GM19239 (cell line): ENCODE measurements at regions not wholly inside any gene's neighbourhood (a gene's known extent, or its start where the extent isn't known, plus 50 kb on each side); places are given as distances from the start of the nearest gene placed in this dataset.
"Not testable (repeated sequence)": the region's sequence is repeated elsewhere in the genome, so short reads cannot be mapped to it uniquely, and the experiment has no call there.

Source experiments
- DNase-seq: peaks from one replicate; pipeline ENCODE4 v3.0.0; 2011; ENCODE audit warnings: low spot score; ENCODE audit not compliant: insufficient read length
- FAIRE-seq: peaks from 2 replicates; lab custom pipeline; 2011; peaks lifted over from hg19 to GRCh38; lab: Jason Lieb, UNC

GRCh38 chr15:20048189-20048588 is 493.4 kb downstream of the GOLGA6L6 start:
- DNase-seq, FAIRE-seq: not testable (repeated sequence)

GRCh38 chr15:20045165-20045564 is 496.4 kb downstream of the GOLGA6L6 start:
- not testable (repeated sequence) for FAIRE-seq, DNase-seq

DNA sequence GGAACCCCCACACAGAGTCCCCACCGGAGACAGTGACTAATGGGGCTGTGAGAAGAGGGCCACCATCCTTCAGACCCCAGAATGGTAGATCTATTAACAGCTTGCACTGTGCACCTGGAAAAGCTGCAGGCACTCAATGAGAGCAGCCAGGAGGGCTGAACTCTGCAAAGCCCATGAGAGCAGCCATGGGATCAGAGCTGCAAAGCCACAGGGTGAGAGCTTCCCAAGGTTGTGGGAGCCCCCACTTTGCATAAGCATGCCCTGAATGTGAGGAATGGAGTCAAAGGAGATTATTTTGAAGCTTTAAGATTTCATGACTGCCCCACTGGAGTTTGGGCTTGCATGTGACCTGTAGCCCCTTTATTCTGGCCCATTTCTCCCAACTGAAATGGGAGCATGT is 500.9 kb downstream of the GOLGA6L6 start:
- FAIRE-seq, DNase-seq: not testable (repeated sequence)

DNA sequence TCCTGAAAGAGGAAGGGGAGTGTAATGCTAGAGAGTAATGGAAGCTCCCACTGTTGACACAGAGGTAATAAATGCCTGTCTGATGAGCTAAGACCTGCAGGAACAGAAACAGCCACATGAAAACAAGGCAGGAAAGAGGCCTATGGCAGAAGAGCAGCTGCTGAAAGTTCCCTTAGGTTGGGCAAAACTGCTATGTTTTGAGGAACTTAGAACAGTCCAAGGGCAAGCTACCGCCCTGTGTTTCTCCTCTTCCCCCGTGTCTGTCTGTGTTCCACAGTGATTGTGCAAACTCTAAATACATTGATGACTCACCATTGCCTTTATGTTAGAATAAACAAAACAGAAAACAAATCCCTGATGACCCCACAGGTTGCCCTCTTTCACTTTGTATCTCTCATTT is 516.6 kb downstream of the GOLGA6L6 start:
- FAIRE-seq, DNase-seq: not testable (repeated sequence)

DNA sequence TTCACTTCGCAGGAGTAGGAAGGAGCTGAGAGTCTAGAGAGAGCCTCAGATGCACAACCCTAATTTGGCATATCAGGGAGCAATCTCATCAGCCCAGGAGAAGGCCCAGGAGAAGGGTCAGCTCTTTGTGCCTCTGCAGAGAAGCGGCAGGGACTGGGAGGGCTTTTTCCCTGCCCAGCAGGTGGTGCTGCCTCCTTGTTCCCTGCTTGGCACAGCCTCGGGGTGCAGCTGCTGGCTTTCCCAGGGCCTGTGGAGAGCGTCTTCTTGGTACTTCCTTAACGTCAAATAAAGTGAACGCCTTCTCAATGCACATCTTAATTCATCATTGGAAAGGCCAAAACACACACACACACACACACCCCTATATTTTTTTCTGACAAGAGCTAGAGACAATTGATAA is 519.3 kb downstream of the GOLGA6L6 start:
- FAIRE-seq, DNase-seq: not testable (repeated sequence)

GRCh38 chr15:20021351-20021750 is 520.2 kb downstream of the GOLGA6L6 start:
- FAIRE-seq, DNase-seq: not testable (repeated sequence)

GRCh38 chr15:20020588-20020987 is 521.0 kb downstream of the GOLGA6L6 start:
- DNase-seq, FAIRE-seq: not testable (repeated sequence)

GRCh38 chr15:20019758-20020157 is 521.8 kb downstream of the GOLGA6L6 start:
- not testable (repeated sequence) for DNase-seq, FAIRE-seq

- not testable (repeated sequence) for DNase-seq, FAIRE-seq
Observed at GRCh38 chr15:20017581-20017980, 524.0 kb downstream of the GOLGA6L6 start.

GRCh38 chr15:20016941-20017340 is 524.7 kb downstream of the GOLGA6L6 start:
- DNase-seq, FAIRE-seq: not testable (repeated sequence)

- not testable (repeated sequence) for FAIRE-seq, DNase-seq
Observed at GRCh38 chr15:20012837-20013236, 528.8 kb downstream of the GOLGA6L6 start.

- FAIRE-seq, DNase-seq: not testable (repeated sequence)
Observed at GRCh38 chr15:20010759-20011158, 530.8 kb downstream of the GOLGA6L6 start.

GRCh38 chr15:20009619-20010018 is 532.0 kb downstream of the GOLGA6L6 start:
- FAIRE-seq, DNase-seq: not testable (repeated sequence)

- not testable (repeated sequence) for FAIRE-seq, DNase-seq
Observed at GRCh38 chr15:20007338-20007737, 534.3 kb downstream of the GOLGA6L6 start.

DNA sequence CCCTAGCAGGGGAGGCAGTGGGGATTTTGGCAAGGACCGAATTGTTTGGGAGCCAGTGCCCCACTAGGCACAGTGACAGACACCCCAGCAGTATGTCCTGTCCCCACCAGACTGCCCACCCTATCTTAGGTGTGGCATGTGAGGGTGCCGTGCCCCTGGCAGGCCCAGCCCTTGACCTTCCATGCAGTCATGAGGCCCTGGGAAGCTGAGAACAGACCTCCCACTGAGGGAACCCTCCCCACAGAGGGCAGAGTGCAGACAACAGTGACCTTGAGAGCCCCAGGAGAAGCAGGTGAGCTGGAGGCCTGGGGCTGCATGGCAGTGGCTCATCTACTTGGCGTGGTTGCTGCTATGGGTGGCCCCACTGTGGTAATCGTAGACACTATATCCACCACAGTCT is 538.1 kb downstream of the GOLGA6L6 start:
- DNase-seq, FAIRE-seq: not testable (repeated sequence)

DNA sequence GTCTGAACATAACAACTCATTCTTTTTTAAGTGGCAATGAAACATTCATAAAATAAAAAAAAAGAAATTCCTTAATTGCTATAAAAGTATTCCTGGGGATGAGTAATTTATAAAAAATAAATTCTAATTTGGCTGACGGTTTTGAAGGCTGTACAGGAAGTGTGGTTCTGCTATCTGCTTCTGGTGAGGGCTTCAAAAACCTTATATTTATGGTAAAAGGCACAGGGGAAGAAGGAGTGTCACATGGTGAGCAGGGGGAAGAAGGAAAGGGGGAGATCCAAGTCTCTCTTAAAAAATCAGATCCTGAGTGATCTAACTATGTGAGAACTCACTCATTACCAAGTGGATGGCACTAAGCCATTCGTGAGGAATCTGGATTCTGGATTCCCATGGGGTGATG is 539.0 kb downstream of the GOLGA6L6 start:
- DNase-seq, FAIRE-seq: not testable (repeated sequence)

- not testable (repeated sequence) for FAIRE-seq, DNase-seq
Observed at GRCh38 chr15:19996574-19997194, 544.9 kb downstream of the GOLGA6L6 start.

- not testable (repeated sequence) for FAIRE-seq, DNase-seq
Observed at GRCh38 chr15:19995296-19995695, 546.3 kb downstream of the GOLGA6L6 start.

GRCh38 chr15:19992428-19992827 is 549.2 kb downstream of the GOLGA6L6 start:
- FAIRE-seq, result no peak
- no peak for DNase-seq

DNA sequence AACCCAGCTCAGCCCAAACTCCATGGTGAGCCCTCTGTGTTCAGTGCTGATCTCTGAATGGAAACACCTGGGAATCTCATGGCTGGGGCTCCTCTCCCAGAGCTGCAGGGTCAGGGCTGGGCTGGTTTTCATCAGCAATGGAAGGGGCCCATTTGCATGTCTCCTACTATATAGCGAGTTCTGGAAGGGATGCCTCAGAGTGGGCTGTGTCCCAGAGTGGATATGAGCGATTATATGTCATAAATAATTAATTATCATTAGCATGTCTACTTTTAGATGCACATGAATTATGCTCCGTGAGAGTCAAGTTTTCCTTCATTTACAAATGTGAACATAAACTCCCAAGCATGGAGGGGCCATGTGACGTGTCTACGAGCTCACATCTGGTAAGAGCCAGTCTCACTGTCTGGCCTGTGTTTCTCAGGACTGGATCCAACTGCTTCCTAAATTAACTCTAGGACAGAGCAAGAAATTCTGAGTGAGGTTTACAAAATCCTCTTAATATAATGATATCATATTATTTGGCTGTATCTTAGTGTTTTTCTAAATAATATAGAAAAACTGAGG is 553.4 kb downstream of the GOLGA6L6 start:
- FAIRE-seq (no peak), DNase-seq (no peak)

- DNase-seq, result no peak
- no peak for FAIRE-seq
Observed at GRCh38 chr15:19987389-19988048, 554.1 kb downstream of the GOLGA6L6 start.
